Activated T-helper 1 cell treated with anti-CD3 and anti-CD28 coated beads, Interleukin-2, amount 50 U/mL, for 16 hours (primary cell): ENCODE measurements at regions not wholly inside any gene's neighbourhood (a gene's known extent, or its start where the extent isn't known, plus 50 kb on each side); places are given as distances from the start of the nearest gene placed in this dataset.

ENCODE experiments used
- DNase-seq, 2 donors: peaks; one replicate each; pipeline ENCODE4 v3.0.0-alpha.2; 2020; ENCODE audit warnings: low read depth in 1 of 2, low spot score in 1 of 2

- DNase-seq: no peak
These were observed 175.2 kb downstream of the ZNF330 start for GRCh38 chr4:141395919-141396318.

DNA sequence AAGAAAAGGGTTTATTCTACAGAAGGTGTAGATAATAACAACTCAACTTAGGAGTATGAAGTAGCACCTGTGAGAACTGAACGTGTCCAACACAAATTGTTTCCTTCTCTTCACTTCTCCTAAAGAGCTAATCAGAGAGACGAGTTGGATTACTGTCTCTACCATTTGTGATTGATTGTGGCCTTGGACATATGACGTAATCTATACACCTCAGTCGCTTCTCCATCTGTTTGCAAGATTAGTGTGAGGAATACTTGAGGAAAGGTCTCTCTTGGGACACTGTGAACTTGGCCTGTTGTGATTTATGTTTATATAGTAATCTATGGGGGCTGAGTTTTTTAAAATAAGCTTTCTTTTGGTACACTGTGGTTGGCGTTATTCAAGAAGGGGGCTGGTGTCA lies 182.0 kb downstream of the ZNF330 start:
- DNase-seq: no peak

DNA sequence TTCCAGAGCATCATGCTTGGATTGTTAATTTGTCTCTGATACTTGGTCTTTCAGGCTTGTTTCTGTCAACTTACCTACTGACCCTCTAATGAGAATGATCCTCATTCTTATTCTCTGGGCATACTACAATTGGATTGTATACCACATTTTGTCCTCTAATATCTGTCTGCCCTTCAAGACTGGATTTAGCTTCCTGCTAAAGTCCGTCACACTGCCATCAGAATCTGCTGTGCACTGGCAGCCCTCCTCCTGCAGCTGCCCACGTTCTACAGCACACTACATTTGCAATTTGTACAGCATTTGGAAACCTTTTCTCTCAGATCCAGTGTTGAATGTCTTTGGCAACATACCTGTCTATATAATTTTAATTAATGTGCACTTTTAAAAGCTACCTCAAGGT lies 183.1 kb downstream of the ZNF330 start:
- no peak for DNase-seq

DNA sequence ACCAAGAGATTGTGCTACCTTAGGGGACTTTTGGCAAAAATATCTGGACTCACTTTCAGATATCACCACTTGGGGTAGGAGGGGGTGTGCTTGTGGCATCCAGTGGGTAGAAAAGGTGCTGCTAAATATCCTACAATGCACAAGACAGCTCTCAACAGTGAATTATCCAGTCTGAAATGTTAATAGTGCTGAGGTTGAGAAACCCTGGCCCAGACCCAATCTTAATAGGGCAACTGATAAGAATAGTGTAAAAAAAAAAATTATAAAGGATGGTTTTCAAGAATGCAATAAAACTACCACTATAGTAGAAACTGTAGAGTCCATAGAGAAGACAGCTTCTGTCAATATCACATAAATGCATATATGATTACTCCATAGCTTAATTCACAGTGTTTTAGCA lies 185.5 kb downstream of the ZNF330 start:
- no peak for DNase-seq

- DNase-seq: no peak
These were observed 188.9 kb downstream of the ZNF330 start for GRCh38 chr4:141409556-141409955.

DNA sequence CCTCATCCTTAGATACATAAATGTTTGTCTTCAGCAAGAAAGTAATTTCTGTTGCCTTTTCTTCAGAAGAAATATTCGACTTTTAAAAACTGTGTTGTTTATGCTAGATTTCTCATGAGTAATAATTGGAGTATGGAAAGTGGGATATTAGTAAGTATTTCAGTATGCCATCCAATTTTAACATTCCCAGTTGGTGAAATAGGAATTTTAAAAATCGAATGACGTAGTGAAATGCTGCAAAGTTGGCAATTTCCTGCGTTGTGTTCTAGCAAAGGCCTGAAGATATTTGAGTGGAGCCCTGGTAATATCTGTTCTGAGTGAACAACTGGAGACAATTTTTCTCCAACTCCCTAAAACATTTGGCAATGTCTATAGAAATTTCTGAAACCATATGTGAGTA lies 190.1 kb downstream of the ZNF330 start:
- DNase-seq: no peak

- no peak for DNase-seq
These were observed 191.2 kb downstream of the ZNF330 start for GRCh38 chr4:141411936-141412335.

DNA sequence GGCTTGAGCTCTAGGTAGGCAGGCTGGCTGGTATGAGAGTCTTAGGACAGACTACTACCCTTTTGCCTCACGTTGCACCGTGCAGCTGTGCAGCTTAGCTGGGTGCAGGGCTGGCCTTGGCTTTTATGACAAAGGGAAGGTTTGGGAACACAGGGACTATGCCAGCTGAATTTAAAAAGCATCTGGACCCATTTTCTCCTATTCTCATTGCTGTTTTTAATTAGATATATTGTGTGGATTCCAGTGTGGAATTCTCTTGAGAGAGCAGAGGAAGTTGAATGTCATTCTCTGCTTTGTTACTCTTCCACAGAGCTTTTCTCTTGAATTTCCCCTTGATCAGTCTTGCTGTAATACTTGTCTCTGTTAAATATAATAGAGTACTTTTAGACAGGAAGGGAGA lies 192.7 kb downstream of the ZNF330 start:
- DNase-seq: no peak

GRCh38 chr4:141415651-141416050 lies 195.0 kb downstream of the ZNF330 start:
- no peak for DNase-seq

- no peak for DNase-seq
These were observed 195.5 kb downstream of the ZNF330 start for GRCh38 chr4:141416219-141416618.

- DNase-seq: no peak
These were observed 196.1 kb downstream of the ZNF330 start for GRCh38 chr4:141416677-141417363.

- DNase-seq: no peak
These were observed 196.7 kb downstream of the ZNF330 start for GRCh38 chr4:141417387-141417786.

GRCh38 chr4:141425124-141425523 lies 204.4 kb downstream of the ZNF330 start:
- DNase-seq: no peak

DNA sequence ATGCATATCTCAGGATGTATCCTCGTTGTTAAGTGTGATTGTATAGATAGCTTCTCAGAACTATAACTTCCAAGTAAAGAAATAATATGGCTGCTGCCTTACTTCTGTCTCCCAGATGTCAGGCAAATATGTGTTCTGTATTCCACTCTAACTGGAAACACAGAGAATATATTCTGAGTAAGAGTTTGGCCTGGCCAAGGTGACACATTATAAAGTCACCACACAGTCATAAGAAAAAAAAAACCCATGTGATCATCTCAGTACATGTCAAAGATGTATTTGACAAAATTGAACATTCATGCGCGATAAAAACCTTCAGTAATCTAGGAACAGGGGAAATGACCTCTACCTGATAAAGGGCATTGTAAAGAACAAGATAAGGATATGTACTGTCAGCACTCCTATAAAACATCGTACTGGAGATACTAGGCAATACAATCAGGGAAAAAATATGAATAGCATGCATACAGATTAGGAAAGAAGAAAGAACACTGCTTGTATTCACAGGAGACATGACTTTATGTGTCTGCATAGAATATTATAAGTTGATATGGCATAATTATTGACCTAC lies 207.1 kb downstream of the ZNF330 start:
- no peak for DNase-seq

DNA sequence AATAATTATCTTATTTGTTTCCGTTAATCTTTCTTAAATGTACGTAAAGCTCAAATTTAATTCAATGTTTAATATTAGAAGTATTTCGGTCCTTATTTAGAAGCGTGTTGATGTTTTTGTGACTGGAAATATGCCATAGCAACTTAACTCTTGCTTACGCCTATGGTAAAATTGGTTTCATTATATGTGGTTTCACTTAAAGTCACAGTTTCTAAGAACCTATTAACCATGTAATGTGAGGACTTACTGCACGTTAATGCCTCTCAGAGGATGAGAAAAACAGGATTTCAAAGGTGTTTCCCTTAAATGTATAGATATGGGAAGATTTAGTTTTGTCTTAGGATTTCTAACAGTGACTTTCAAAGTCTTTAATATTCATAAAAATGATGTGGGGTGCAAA lies 206.4 kb upstream of the IL15 start:
- DNase-seq: no peak

- no peak for DNase-seq
These were observed 205.7 kb upstream of the IL15 start for GRCh38 chr4:141430686-141431085.

- no peak for DNase-seq
These were observed 204.2 kb upstream of the IL15 start for GRCh38 chr4:141432000-141432712.

DNA sequence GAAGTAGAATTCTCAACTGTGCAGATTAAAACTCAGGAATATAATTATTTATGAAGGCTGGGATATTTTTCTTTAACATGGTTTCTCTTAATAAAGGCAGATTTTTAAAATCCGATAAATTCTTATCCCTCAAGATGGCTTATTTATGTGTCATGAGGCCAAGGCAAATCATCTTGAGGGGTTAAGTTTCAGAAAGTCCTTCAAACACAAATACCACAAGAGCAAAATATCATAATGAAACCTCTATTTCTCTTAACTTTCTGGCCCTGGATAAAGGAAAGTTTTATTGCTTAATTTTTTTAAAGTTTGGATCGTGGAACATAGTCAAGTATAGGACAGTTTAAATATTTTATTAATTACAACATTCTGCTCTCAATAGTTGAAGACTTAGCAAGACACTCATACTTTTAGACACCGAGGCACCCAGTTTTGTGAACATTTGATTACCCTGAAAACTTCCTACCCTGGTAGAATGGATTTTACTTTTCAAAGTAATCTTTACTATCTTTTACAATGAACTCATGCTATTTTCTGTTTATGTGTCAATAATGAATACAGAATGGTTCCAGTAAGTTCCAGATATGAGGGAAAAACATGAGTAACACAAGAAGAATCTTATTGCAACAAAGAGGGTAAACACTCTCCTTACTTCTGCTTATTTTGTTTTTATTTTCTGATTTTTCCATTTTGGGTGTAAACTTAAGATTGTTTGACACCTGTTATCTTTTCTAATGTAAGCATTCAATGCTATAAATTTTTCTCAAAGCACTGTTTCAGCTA lies 200.7 kb upstream of the IL15 start:
- no peak for DNase-seq

- no peak for DNase-seq
These were observed 197.2 kb upstream of the IL15 start for GRCh38 chr4:141439223-141439622.

DNA sequence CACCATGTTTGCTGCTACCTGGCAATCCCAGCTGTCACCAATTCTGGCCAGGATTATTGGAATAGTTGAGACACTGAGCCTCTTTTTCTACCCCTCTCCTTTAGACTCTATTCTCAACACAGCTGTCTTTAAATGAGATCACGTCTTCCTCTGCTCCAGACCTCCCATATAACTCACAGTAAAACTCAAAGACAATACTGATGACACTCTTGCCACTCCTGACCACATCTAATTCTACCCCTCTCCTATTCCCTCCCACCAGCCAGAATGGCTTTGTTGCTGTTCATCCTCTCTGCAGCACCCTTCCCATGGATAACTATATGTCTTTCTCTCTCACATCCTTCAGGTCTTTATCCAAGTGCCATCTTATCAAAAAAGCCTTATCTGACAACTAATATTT lies 188.6 kb upstream of the IL15 start:
- DNase-seq: no peak

- no peak for DNase-seq
These were observed 187.9 kb upstream of the IL15 start for GRCh38 chr4:141448490-141448889.

DNA sequence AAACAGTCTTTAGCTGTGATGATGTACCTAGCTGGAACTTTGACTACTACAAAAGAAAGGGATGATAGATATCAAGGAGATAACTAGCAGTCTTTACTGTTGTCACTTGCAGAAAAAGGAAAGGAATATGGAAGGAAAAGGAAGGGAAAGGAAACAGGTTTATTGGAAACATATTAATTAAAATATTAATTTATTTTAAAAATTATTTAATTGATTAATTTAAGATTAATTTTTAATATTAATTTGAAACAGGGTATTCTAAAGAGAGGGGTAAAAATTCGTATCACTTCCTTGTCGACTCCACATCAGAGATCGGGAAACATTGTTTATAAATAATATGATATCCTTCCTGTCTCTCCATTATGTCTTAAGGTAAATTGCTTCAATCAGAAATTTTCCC lies 186.5 kb upstream of the IL15 start:
- no peak for DNase-seq
